ENCODE measurements at regions not wholly inside any gene's neighbourhood (a gene's known extent, or its start where the extent isn't known, plus 50 kb on each side); places are given as distances from the start of the nearest gene placed in this dataset.

DNA sequence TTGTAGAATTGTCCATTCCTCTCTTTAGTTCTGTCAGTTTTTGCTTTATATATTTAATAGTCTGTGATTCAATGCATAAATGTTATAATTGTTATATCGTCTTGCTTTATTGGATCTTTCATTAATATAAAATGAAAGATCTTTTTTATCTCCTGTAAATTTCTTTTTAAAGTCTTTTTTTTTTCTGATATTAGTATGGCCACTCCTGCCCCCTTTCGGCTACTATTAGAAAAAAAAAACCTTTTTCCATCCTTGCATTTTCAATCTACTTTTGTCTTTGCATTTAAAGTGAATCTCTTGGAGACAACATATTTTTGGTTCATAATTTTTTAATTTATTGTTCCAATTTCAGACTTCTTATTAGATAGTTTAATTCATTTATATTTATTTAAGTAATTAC lies 677.4 kb upstream of the NDST4 start:
- Histone ChIP-seq H3K36me3 (no peaks in the 10 kb centered on the region), H3K4me1 (no peaks in the 10 kb centered on the region), H3K4me3 (replicated peaks in 1 of 3) (no peak overlapping the region), H3K27me3 (no peaks in the 10 kb centered on the region), H3K9me3 (no peaks in the 10 kb centered on the region), H3K27ac (no peak overlapping the region)
- TF ChIP-seq, protein P1, sequence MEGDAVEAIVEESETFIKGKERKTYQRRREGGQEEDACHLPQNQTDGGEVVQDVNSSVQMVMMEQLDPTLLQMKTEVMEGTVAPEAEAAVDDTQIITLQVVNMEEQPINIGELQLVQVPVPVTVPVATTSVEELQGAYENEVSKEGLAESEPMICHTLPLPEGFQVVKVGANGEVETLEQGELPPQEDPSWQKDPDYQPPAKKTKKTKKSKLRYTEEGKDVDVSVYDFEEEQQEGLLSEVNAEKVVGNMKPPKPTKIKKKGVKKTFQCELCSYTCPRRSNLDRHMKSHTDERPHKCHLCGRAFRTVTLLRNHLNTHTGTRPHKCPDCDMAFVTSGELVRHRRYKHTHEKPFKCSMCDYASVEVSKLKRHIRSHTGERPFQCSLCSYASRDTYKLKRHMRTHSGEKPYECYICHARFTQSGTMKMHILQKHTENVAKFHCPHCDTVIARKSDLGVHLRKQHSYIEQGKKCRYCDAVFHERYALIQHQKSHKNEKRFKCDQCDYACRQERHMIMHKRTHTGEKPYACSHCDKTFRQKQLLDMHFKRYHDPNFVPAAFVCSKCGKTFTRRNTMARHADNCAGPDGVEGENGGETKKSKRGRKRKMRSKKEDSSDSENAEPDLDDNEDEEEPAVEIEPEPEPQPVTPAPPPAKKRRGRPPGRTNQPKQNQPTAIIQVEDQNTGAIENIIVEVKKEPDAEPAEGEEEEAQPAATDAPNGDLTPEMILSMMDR (IDR thresholded peaks at IDR 0.05), result no peak
- TF ChIP-seq POLR2A (IDR thresholded peaks at IDR 0.05), result no peak
- WGBS, 2 donors, result 61 to 71% methylated on average over 2 of the region's 2 CpGs
- DNase-seq, result no peak
- intact Hi-C loops (cut with DNase I), result no loop called here

DNA sequence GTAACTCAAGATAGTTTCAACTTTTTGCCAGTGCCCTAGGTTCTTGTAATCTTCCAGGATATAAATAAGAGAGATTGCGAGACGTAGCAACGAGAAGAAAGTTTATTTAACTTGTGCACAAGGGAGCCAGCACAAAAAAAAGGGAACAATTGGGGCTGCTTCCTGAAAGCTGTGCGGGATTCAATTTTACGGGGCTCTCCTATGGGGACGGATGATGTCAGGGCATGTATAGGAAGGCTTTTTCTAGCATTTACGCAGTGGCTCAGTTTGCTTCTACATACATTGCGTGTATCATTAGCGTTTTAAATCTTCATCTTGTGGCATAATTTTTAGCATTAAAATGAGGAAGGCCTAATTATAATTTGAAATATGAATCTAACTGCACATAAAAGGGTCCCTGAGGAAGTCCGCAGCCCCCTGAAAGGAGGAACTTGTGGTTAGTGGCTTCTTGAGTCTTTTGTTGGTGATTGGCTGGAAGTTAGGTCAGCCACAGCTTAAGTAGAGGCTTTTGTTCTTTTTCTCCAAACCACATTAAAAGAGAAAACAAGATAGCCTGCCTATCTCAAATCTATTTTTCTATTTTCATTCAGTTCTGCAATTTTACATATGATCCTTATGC lies 668.2 kb upstream of the NDST4 start:
- no peaks in the 10 kb centered on the region for H3K36me3 ChIP-seq
- no peak for DNase-seq
- no peaks in the 10 kb centered on the region for H3K9me3 ChIP-seq
- H3K27me3 ChIP-seq, result no peaks in the 10 kb centered on the region
- 74 to 80% methylated on average over 10 of the region's 10 CpGs for WGBS, 2 donors
- no peak overlapping the region for H3K27ac ChIP-seq
- H3K4me1 ChIP-seq, result no peaks in the 10 kb centered on the region
- intact Hi-C loops (cut with DNase I), result no loop called here
- H3K4me3 ChIP-seq (replicated peaks in 1 of 3), result no peak overlapping the region
- TF ChIP-seq, protein P1 (IDR thresholded peaks at IDR 0.05), result no peak
- TF ChIP-seq POLR2A (IDR thresholded peaks at IDR 0.05), result no peak

DNA sequence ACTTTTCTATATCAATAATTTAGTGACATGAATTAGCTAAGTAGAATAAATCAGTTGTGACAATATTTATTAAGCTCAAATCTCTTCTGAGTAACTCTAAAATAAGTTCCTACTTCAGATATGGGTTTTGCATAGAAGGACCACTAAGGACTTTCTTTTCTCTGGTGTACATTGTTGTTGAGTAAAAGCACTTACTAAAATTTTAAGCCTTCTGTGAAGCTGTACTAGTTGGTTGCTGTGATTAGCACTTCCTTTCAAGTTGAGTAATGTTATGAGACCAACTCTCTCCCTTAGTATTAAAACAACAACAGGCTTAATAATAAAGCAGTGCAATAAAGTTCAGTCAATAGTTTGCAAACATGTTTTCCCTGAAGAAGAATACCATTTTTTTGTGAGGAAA lies 667.4 kb upstream of the NDST4 start:
- Histone ChIP-seq H3K4me3 (replicated peaks in 1 of 3) (no peak overlapping the region), H3K27ac (no peak overlapping the region), H3K4me1 (no peaks in the 10 kb centered on the region), H3K27me3 (no peaks in the 10 kb centered on the region), H3K9me3 (no peaks in the 10 kb centered on the region), H3K36me3 (no peaks in the 10 kb centered on the region)
- TF ChIP-seq, protein P1 (IDR thresholded peaks at IDR 0.05), result no peak
- no peak for TF ChIP-seq POLR2A (IDR thresholded peaks at IDR 0.05)
- no peak for DNase-seq
- intact Hi-C loops (cut with DNase I), result no loop called here

DNA sequence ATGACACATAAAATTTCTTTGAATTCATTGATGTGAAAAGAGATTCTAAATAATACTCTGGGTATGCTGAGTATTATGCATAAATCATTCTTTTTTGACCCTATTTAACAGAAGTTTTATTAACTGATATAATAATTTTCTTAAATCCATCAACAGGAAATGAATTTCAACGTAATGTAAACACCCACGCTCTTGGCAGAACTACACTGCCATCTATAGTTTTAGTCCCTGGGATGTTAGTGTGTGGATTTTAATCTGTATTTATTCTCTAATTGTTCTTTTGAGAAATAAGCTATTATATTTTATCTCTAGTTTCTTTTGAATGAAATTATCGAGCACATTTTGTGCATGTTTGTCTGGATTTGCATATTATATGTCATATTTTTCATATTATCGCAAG lies 666.8 kb upstream of the NDST4 start:
- no peak overlapping the region for H3K27ac ChIP-seq
- 65 to 73% methylated on average over 4 of the region's 4 CpGs for WGBS, 2 donors
- no peaks in the 10 kb centered on the region for H3K4me1 ChIP-seq
- DNase-seq, result no peak
- no peaks in the 10 kb centered on the region for H3K9me3 ChIP-seq
- no peak overlapping the region for H3K4me3 ChIP-seq (replicated peaks in 1 of 3)
- TF ChIP-seq, protein P1 (IDR thresholded peaks at IDR 0.05), result no peak
- TF ChIP-seq POLR2A (IDR thresholded peaks at IDR 0.05), result no peak
- no peaks in the 10 kb centered on the region for H3K36me3 ChIP-seq
- H3K27me3 ChIP-seq, result no peaks in the 10 kb centered on the region
- intact Hi-C loops (cut with DNase I), result no loop called here

DNA sequence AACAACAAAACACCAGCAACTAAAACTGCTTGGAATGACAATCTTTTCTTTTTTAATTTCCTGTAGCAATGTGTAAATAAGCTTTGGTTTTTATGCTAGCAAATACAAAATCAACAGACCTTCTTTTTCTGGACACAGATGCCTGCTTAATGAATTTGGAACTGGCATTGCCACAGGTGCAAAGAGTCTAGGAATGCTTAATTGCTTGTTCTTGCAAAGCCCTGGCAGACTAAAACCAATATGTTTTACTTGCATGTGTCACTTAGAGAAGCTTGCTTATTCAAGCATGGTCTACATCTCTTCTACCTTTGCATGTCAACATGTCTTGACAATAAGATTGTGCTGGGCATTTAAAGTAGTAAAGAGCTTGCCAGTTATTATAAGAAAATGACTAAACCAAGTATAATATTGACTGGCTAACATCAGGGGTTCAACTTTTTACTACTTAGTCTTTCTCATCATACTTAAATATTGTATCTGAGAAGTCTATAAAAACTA lies 656.7 kb upstream of the NDST4 start:
- intact Hi-C loops (cut with DNase I), result no loop called here
- Histone ChIP-seq H3K9me3 (no peaks in the 10 kb centered on the region), H3K36me3 (no peaks in the 10 kb centered on the region), H3K4me1 (no peaks in the 10 kb centered on the region), H3K27me3 (no peaks in the 10 kb centered on the region), H3K4me3 (replicated peaks in 1 of 3) (no peak overlapping the region), H3K27ac (no peak overlapping the region)
- no peak for DNase-seq
- TF ChIP-seq, protein P1 (IDR thresholded peaks at IDR 0.05), result no peak
- no peak for TF ChIP-seq POLR2A (IDR thresholded peaks at IDR 0.05)
